ENCODE measurements at regions not wholly inside any gene's neighbourhood (a gene's known extent, or its start where the extent isn't known, plus 50 kb on each side); places are given as distances from the start of the nearest gene placed in this dataset.

GRCh38 chr21:28418726-28419514, 573.8 kb downstream of the LTN1 start:
- ATAC-seq (ENCODE audit: insufficient read depth, low FRiP score) (no peak), DNase-seq (peak; percentile 56 to 78 (median 76))
- peak overlapping the region in 1 of 2 donors; percentile 47 for H3K27ac ChIP-seq (ENCODE audit: low read depth in 1 of 2, low read length in 1 of 2)
- WGBS, 2 donors, result 66 to 88% methylated on average over 6 of the region's 6 CpGs
- no peaks in the 10 kb centered on the region for H3K27me3 ChIP-seq (ENCODE audit: control insufficient read depth in 3 of 3, insufficient read depth in 3 of 3, low read length in 2 of 3)
- no peak for TF ChIP-seq CTCF (IDR thresholded peaks at IDR 0.05; ENCODE audit: control extremely low read depth, extremely low read depth)
- H3K9me3 ChIP-seq (ENCODE audit: control insufficient read depth in 4 of 4, insufficient read depth in 3 of 4, low read length in 3 of 4), result no peaks in the 10 kb centered on the region
- no peak overlapping the region for H3K9ac ChIP-seq (ENCODE audit: insufficient read depth in 1 of 2, low read length in 2 of 2)
- no peak overlapping the region for H3K4me3 ChIP-seq
- no peaks in the 10 kb centered on the region for H3K36me3 ChIP-seq (ENCODE audit: control insufficient read depth in 4 of 4, insufficient read depth in 4 of 4, low read length in 4 of 4)
- peaks cover 0 to 24% (median 3%) of the 10 kb centered on the region in 5 donors for H3K4me1 ChIP-seq (ENCODE audit: control insufficient read depth in 5 of 5, insufficient read depth in 5 of 5, low read length in 5 of 5)

- no peaks in the 10 kb centered on the region for H3K9me3 ChIP-seq (ENCODE audit: control insufficient read depth in 4 of 4, insufficient read depth in 3 of 4, low read length in 3 of 4)
- no peak for TF ChIP-seq CTCF (IDR thresholded peaks at IDR 0.05; ENCODE audit: control extremely low read depth, extremely low read depth)
- H3K27ac ChIP-seq (ENCODE audit: low read depth in 1 of 2, low read length in 1 of 2), result no peak overlapping the region
- no peak overlapping the region for H3K4me3 ChIP-seq
- WGBS, 2 donors, result 14 to 37% methylated on average over 2 of the region's 2 CpGs
- H3K27me3 ChIP-seq (ENCODE audit: control insufficient read depth in 3 of 3, insufficient read depth in 3 of 3, low read length in 2 of 3), result no peaks in the 10 kb centered on the region
- no peaks in the 10 kb centered on the region for H3K36me3 ChIP-seq (ENCODE audit: control insufficient read depth in 4 of 4, insufficient read depth in 4 of 4, low read length in 4 of 4)
- DNase-seq (peak in 2 of 3 donors; percentile 66 to 68), ATAC-seq (ENCODE audit: insufficient read depth, low FRiP score) (no peak)
- H3K9ac ChIP-seq (ENCODE audit: insufficient read depth in 1 of 2, low read length in 2 of 2), result no peak overlapping the region
- H3K4me1 ChIP-seq (ENCODE audit: control insufficient read depth in 5 of 5, insufficient read depth in 5 of 5, low read length in 5 of 5), result peaks cover 0 to 8% (median 0%) of the 10 kb centered on the region in 5 donors
Measured at GRCh38 chr21:28410256-28410655, 582.4 kb downstream of the LTN1 start.

- H3K9ac ChIP-seq (ENCODE audit: insufficient read depth in 1 of 2, low read length in 2 of 2), result no peak overlapping the region
- ATAC-seq (ENCODE audit: insufficient read depth, low FRiP score) (no peak), DNase-seq (no peak)
- no peaks in the 10 kb centered on the region for H3K27me3 ChIP-seq (ENCODE audit: control insufficient read depth in 3 of 3, insufficient read depth in 3 of 3, low read length in 2 of 3)
- WGBS, 2 donors, result 49 to 62% methylated on average over 1 of the region's 1 CpG
- no peak overlapping the region for H3K27ac ChIP-seq (ENCODE audit: low read depth in 1 of 2, low read length in 1 of 2)
- no peak for TF ChIP-seq CTCF (IDR thresholded peaks at IDR 0.05; ENCODE audit: control extremely low read depth, extremely low read depth)
- no peak overlapping the region for H3K4me3 ChIP-seq
- peaks cover 0 to 5% (median 0%) of the 10 kb centered on the region in 5 donors for H3K4me1 ChIP-seq (ENCODE audit: control insufficient read depth in 5 of 5, insufficient read depth in 5 of 5, low read length in 5 of 5)
- H3K36me3 ChIP-seq (ENCODE audit: control insufficient read depth in 4 of 4, insufficient read depth in 4 of 4, low read length in 4 of 4), result no peaks in the 10 kb centered on the region
- no peaks in the 10 kb centered on the region for H3K9me3 ChIP-seq (ENCODE audit: control insufficient read depth in 4 of 4, insufficient read depth in 3 of 4, low read length in 3 of 4)
Measured at GRCh38 chr21:28402616-28402989, 590.1 kb downstream of the LTN1 start.

Measured in lung (tissue), 11 donors.